GM21528 (cell line): ENCODE measurements at regions not wholly inside any gene's neighbourhood (a gene's known extent, or its start where the extent isn't known, plus 50 kb on each side); places are given as distances from the start of the nearest gene placed in this dataset.

Experiments
- ATAC-seq: cut with Tn5 transposase; IDR thresholded peaks from one replicate; pipeline ENCODE4 v1.9.1; 2021; ENCODE audit warnings: mild to moderate bottlenecking, moderate library complexity; ENCODE audit not compliant: unreplicated experiment, low FRiP score

DNA sequence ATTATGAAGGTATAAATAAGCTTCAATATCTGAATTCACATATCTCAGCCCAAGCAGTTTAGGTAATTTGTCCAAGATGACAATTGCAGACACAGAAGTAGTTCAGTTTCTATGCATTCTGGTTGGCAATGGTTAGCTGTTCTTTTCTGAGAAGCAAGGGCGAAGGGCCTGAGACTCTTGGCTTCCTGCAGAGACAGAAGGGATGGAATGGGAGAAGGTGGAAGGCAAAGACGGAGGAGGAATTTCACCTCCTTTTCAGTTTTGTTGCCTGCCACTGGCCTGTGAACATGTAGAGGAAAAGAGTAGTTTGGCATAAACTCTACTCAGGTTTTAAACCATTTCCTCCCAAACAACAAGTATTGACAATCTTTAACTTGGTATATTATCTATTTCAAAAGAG is 180.7 kb upstream of the HS3ST5 start:
- ATAC-seq = no peak

DNA sequence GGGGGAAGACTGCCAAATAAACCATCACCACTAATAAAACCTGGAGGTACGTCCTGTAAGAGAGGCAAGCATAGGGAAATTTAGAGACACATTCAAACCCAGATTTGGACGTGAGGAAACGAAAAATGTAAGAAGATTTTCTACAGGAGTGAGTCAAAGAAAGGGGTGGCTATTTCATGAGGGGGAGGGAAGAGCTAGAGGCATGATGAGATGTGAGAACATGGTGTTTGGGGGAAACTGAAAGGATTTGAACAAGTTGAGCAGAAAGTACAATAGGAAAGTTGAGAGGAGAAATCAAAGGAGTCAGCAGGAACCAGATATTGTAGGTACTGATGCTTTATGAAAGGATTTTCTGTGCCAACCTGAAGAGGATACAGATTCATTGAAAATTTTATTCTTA is 179.1 kb upstream of the HS3ST5 start:
- no peak for ATAC-seq

DNA sequence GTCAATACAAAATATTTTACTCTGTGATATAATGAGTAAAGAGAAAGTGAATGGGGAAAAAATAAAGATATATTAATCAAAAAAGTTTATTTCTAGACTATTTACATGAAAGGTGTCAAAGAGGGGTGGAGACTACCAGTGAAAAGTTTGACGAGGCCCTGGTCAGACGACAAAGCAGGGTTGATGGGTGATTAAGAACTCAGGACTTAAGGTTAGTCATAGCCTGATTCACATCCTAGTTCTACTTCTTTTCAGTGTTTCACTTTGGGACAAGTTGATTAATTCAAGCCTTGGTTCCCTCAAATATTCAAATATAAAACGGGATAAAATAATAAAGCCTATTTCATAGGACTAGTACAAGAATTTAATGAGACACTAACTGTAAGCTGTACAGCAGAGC is 178.2 kb upstream of the HS3ST5 start:
- ATAC-seq = no peak

DNA sequence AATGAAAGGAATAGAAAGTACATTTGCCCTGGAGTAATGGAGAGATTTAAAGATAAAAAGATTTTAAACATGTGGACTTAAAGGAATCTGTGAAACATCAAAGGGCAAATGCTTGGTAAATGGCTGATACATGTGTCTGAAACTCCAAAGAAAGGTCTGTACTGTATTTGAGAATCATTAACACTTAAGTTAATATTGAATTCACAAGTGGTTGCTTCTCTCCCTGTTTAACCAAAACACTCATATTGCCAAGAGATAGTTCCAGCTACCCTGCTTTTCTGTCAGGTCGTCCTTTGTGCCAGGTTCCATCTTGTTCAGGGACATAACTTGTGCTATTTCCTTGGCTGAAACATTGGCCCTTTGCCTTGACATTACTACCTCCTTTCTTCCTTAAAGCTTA is 171.3 kb upstream of the HS3ST5 start:
- ATAC-seq = no peak

DNA sequence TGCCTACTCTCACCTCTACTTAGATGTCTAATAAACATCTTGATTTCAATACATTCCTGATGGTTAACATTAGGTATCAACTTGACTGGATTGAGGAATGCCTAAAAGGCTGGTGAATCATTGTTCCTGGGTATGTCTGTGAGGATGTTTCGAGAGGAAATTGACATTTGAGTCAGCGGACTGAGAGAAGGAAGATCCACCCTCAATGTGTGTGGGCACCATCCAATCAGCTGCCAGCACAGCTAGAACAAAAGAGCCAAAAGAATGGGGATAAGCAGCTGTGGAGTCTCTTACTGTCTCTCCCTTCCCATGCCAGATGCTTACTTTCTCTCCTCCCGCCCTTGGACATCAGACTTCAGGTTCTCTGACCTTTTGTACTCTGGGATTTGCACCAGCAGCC is 128.6 kb upstream of the HS3ST5 start:
- no peak for ATAC-seq

DNA sequence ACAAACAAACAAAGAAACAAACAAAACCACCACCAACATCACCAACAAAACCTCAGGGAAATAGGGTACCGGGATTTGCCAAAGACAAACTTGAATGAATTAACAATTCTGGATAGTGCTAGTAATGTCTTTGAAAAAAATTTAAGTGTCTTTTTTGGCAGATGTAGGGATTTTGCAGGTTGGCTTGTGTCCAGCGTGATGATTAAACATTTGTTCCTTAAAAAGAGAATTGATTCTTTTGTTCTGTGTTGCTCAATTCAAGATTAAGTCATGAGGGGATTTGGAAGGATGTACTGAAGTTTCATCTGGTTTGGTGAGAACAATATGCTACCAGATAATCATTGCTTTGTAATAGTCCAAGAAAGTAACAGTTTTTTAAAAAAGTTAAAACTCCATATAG is 125.1 kb upstream of the HS3ST5 start:
- ATAC-seq = no peak

DNA sequence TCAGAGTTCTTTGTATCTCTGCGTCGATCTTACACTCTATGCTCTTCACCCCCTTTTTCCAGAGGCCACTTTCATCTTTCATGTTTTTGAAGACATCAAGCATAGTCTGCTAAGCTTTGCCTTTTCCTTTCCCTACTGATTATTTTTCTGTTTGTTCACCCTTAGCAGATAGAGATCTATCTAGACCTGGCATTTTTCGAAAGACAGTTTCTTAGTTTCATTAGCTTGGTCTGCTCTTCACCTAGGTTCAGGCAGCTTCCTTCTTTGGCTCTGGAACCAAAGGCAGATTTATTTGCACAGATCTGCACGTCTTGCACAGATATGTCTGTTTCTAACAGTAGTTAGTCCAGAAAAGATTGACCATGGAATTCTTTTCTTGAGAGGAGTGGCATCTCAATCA is 122.7 kb upstream of the HS3ST5 start:
- no peak for ATAC-seq

DNA sequence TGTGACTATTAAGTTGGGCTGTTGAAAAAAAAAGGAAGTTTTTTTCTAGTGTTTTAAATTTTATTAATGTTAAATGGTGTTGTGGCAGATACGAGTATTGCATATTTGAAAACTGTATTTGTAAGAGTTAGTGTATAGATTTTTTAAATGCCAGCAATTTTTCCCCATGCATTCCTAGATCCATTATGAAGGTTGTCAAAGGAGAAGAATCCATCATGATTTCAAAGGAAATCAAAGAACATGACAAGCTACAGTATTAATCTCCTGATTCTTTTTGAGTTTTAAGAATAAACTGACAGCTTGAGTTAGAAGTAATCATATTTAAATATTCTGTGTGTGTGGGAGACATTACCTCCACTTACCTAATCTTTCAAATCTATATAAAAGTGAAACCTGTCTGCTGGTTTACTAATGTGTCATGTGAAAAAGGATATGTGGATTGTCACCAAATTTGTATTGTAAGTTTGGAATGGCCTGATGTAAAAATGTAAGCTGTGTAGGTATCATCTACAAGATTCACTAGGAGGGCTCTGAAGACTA is 111.0 kb upstream of the HS3ST5 start:
- no peak for ATAC-seq

DNA sequence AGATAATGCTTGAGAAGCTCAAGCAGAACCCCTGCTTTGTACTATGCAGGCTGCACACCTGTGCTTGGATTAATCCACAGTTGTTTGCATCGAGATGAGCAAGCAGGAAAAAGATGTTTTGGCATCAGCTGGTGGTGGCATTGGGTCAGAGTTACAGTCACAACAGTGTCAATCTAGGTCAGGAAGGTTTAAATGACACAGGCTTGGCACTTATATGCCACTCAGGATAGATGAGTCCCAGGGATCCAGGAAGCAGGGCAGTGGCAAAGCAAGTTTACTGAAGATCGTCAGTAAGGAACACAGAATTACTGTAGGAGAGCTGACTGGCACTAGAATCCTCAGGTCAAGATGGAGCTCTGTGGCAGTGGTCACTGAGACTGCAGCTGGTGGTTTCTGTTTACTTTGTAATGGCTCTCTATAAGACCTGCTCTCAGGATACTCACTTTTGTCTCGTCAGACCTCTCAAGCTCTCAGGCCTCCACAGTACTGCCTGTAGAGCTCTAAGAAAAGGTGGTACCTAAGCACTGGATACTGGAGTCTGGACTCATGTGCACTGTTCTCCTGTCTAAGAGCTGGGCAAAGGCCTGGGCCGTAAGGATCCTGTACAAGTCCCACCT is 110.1 kb upstream of the HS3ST5 start:
- ATAC-seq = no peak

DNA sequence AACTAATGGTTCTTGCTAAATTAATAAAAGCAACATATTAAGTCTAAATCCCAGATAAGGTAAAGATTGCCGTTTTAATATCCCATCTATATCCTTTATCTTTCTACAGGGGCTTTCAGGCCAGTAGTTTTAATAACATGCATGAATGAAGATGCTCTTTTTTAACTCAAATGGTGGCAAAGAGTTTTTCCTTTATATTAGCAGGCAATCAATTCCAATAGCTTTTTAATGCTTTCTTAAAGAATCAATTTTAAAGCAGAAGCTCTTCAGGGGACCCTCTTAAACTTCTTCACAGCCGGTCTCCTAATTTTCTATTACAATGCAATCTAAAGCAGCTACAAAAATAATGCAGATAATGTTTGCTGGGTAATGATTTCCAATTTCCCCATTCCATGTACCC is 107.8 kb upstream of the HS3ST5 start:
- no peak for ATAC-seq

DNA sequence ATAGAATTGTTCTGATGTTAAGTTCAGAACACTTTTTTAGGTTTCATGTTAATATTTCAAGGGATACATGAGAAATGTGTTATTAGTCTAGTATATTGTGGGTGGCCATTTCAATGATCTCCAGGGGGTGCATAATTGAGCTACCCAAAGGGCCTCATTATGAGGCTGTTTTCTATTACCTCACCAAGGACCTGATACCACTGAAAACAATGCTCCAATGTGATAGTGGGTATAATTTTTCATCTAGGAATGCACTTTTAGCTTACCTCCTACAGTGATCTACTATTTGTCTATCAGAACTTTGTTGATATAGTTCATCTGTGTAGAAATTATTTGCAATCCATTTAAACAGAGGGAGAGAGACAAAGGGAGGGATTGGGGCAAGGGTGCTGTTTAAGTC is 106.8 kb upstream of the HS3ST5 start:
- ATAC-seq = no peak

DNA sequence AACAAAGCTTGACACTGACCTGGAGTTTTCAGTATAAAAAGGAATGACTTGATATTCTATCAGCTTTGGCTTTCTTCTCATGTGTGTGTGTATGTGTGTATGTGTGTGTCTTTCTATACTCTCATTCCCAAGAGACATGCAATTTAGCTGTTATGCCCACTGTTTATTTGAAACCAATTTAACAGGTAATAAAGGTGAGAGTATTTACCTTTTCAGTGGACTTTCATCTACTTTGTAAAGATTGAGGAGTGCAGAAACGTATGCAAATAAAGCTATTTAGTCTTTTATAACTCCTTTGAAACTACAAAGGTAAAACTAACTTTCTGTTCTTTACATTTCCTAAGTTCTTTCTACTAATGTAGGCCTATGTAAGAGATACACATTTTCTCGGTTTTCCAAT is 103.5 kb upstream of the HS3ST5 start:
- no peak for ATAC-seq

DNA sequence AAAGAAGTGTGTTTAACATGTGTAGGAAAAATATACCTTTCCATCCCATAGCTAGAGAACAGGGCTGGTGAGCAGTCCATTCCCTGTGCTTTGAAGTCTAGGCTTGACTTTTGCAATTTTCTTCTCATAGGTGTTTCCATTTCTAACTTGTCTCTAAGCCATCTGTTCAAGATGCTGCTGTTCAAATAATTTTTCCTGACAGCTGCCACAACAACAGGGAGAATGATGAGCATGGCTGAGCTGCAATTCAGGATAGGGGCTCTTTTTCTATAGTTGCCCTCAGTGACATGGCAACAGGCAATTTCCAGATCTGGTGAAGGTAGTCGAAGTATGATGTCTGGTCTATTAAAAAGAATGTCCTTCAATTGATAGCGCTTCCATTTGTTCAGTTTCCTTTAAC is 103.0 kb upstream of the HS3ST5 start:
- no peak for ATAC-seq

DNA sequence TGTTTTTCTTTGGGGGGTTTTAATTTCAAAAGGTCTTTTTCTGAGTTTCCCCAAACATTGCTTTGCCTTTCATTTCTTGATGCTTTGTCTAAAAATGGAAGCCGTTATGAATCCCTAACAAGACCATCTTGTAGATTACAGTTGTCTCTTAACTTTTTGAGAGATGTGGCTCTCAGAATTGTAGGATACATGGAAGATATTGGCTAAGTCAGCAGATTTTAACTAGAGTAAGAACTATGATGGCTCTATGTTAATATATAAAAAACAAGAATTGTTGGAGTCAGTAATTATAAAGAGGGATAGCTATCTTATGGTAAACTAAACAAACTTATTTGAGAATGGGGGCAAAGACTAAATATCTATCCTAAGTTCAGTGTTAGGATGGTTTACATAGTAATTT is 96.6 kb upstream of the HS3ST5 start:
- ATAC-seq = no peak

DNA sequence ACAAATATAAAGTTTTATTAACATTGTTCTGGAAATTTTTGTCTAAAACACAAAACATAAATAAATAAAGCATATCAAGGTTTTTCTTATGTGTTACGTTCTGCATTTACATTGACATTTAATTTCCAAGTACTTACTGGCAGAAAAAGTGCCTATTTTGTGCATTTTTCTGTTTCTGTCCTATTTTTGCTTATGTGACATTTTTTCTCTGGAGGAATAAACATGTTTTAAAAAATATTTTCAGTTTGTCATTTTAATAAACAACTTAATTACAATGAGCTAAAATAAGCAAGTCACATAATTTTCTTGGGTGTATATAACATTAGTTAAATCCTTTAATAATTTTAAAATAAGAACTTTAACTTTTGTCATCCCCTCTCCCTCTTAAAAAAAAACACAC is 94.4 kb upstream of the HS3ST5 start:
- no peak for ATAC-seq

DNA sequence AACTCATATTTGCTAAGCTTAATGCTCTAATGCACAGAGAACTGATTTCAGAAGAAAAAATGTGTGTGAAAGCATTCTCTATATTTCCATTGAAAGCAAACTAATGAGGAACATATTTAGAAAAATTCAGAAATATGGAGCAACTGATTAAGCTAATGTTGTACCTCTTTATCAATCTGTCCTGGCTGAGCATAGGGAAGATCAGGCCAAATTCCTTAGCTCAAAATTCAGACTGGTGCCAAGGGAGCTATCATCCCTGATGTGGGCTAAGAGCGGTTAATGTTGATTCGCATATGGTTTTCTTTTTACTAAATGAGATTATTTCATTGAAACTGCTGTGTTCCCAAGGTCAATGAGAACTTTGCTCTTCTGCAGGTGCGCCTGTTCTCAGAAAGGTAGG is 93.9 kb upstream of the HS3ST5 start:
- no peak for ATAC-seq

DNA sequence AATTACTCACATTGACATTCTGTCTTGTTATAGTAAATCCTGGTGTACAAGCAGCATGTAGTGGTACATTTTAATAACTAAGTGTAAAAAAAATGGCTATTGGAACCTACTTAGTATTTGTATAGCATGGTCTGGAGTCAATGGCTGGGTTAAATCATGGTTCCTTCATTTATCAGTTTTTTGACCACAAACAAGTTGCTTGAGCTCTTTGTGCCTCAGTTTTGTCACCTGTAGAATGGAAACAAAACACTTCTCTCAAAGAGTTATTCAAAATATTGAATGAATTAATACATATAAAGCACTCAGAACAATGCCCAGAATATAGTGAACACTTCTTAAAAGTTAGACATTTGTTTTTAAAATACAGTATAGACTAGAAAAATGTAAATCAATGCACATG is 93.2 kb upstream of the HS3ST5 start:
- no peak for ATAC-seq

DNA sequence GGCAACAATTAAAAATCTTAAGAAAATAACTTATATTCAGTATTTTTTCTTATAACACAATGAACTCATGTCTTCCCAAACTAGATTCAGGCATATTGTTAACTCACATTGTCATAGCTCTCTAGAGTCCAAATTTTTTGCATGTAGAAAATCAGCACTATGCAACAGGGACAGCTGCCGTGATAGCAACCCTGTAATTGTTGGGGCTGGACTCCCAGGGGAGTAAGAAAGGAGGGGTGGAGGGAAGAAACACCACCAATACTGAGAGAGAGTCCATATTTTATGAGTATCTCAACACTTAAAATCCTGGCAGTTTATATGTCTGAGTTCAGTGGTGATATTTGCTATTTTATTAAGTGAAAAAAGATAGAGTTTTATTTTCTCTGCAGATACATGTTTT is 89.6 kb upstream of the HS3ST5 start:
- ATAC-seq = no peak

DNA sequence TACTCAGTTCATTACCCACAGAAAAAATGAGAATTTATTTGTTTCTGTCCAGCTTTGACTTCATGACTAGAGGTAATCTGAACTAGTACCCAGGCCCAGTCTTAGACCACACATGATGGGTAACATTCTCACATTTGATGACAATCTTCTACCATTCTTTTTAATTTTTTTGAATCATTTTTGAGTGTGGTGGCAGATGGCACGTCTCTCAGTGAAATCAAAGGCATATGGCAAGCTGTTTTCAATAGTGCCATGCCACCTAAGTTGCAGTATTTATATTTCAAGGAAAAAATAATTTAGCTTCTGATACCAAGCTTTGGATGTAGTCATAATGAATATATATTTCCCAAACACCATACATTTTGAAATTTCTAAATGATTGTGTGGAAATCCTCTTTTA is 88.8 kb upstream of the HS3ST5 start:
- ATAC-seq = no peak

DNA sequence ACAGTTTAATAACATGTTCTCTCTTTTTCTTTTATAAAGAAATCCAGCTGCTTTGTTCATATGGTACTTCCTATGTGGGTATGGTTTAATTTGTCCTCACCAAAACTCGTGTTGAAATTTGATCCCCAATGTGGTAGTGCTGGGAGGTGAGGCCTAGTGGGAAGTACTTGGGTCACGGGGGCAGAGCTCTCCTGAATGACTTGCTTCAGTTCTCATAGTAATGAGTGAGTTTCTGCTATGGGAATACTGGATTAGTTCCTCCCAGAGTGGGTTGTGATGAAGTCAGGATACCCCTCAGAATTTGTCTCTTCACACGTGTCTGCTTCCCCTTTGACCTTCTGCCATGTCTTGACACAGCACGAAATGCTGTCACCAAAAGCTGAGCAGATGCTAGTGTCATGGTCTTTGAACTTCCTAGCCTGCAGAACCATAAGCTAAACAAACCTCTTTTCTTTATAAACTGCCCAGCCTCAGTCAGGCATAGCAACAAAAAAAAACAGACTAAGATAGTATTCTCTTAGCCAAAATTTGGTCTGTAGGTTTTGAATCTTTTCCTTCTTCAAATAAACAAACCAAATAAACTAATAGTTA is 87.8 kb upstream of the HS3ST5 start:
- no peak for ATAC-seq

DNA sequence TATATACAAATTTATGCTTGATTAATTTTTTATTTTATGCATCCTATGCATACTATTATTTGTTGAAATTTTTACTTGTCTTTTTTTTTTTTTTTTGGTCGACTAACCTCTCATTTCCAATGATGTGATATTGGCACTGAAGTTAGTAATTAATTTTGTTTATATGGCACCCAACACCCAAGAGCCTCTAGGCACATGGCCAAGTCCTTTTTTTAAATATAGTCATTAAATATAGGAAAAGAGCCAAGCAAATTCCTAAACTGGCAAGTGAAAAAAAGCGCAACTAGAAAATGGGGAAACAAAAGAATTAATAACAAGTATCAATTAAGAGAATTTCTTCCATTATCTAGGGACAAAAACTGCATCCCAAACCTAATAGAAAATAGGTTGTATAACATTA is 85.5 kb upstream of the HS3ST5 start:
- ATAC-seq = no peak

DNA sequence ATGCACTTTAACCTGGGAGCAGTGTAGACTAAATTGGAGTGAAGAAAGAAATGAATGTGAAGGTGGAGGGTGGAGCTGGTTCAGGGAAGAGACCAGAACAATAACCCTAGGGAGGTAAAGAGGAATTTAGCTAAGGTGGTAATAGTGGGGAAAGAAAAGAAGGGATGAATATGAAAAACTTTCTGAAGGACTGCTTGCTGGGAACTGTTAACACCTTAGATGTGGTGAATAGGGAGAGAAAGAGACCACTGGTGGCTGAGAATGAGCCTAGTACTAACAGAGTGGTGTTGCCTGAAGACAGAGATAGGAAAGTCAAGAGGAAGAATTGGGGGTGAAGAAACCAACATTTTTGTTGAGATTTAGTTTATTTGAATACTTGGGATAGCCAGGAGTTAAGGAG is 78.4 kb upstream of the HS3ST5 start:
- ATAC-seq = no peak

DNA sequence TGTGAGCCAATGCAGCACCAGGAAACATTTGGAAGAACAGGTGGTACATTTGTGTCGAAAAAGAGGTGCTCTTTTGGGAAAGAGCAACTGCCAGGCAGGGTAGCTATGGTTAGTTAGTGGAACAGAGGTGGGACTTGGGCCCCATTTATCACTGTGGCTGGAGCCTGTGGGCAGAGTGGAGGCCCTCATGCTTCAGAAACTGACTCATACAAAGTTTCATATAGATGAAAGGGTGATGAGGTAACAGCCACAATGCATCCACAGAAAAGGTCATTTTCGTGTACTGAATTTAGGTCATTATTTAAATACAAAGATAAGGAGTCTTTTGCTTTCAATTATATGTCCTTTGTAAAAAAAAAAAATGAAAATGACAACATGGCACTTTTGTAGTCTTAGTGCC is 76.4 kb upstream of the HS3ST5 start:
- peak; percentile 89 for ATAC-seq
